Endothelial cell of umbilical vein (primary cell): ENCODE measurements at regions not wholly inside any gene's neighbourhood (a gene's known extent, or its start where the extent isn't known, plus 50 kb on each side); places are given as distances from the start of the nearest gene placed in this dataset.

ENCODE experiments used
- BruUV-seq: library from RNA; stranded (reverse); fragments of 400-500 nt; replicated peaks from 2 replicates; lab custom pipeline; 2021; lab: Mats Ljungman, UMichigan
- CTCF ChIA-PET: fragments of 300-600, 350-600 bp; sonication (Branson Sonifier 250); formaldehyde crosslinking; loops from one replicate; lab custom pipeline; 2021; ENCODE audit warnings: antibody characterized with exemption, inconsistent platforms; lab: Charles Lee
- POLR2A ChIA-PET: fragments of 300-600, 350-600 bp; sonication (Branson Sonifier 250); formaldehyde crosslinking; loops from one replicate; lab custom pipeline; 2021; ENCODE audit warnings: antibody characterized with exemption, inconsistent platforms; lab: Charles Lee
- DNase-seq: peaks from one replicate; pipeline ENCODE4 v3.0.0-alpha.2; 2011; ENCODE audit warnings: low read depth, low spot score
- FAIRE-seq: peaks from 2 replicates; lab custom pipeline; 2011; peaks lifted over from hg19 to GRCh38; lab: Jason Lieb, UNC
- H2AFZ ChIP-seq: 2 replicates; pipeline ENCODE4 v1.6.0; 2012; ENCODE audit warnings: low read depth, low read length, control low read depth, inconsistent platforms
- H3K27ac ChIP-seq: 2 replicates; pipeline ENCODE4 v1.5.1; 2011; ENCODE audit warnings: low read depth, mild to moderate bottlenecking, control low read depth, low read length, moderate library complexity; ENCODE audit not compliant: insufficient read depth
- H3K27me3 ChIP-seq, 2 experiments: 2 replicates each; pipeline versions ENCODE4 v1.6.0 to v1.6.1; 2011; ENCODE audit warnings: low read length in 2 of 2, mixed read lengths in 1 of 2; ENCODE audit not compliant: control insufficient read depth in 2 of 2, insufficient read depth in 2 of 2
- H3K36me3 ChIP-seq, 2 experiments: 2 replicates in 1 of 2; 3 replicates in 1 of 2; pipeline ENCODE4 v1.5.1; 2011; ENCODE audit warnings: low read length in 2 of 2, mild to moderate bottlenecking in 1 of 2, moderate library complexity in 1 of 2; ENCODE audit not compliant: control insufficient read depth in 2 of 2, insufficient read depth in 2 of 2; ENCODE audit errors: extremely low read depth in 1 of 2
- H3K4me1 ChIP-seq: 3 replicates; pipeline ENCODE4 v1.5.1; 2011; ENCODE audit warnings: mild to moderate bottlenecking, low read length; ENCODE audit not compliant: control insufficient read depth, insufficient read depth; ENCODE audit errors: extremely low read depth
- H3K4me2 ChIP-seq: 2 replicates; pipeline ENCODE4 v1.6.1; 2011; ENCODE audit warnings: low read length, control low read depth, mixed read lengths; ENCODE audit not compliant: insufficient read depth
- H3K4me3 ChIP-seq, 3 experiments: fragments of 200-600 bp in 1 of 3; sonication (generic), shearing (Covaris generic) in 1 of 3; replicated peaks in 1 of 3; 2 replicates each; pipeline ENCODE4 v1.5.1; 2011 to 2016; ENCODE audit warnings: control low read depth in 3 of 3, low read length in 3 of 3, mild to moderate bottlenecking in 2 of 3, inconsistent platforms in 1 of 3, low read depth in 1 of 3, moderate library complexity in 1 of 3; ENCODE audit not compliant: insufficient read depth in 1 of 3
- H3K79me2 ChIP-seq: 2 replicates; pipeline ENCODE4 v1.6.0; 2012; ENCODE audit warnings: low read length, inconsistent platforms; ENCODE audit not compliant: control insufficient read depth, insufficient read depth
- H3K9ac ChIP-seq: replicated peaks from 2 replicates; pipeline ENCODE3; 2011; ENCODE audit warnings: low read length, control low read depth; ENCODE audit not compliant: insufficient read depth; ENCODE audit errors: extremely low read depth
- H3K9me1 ChIP-seq: replicated peaks from 3 replicates; pipeline ENCODE4 v1.6.0; 2011; ENCODE audit warnings: mild to moderate bottlenecking, low read length; ENCODE audit not compliant: control insufficient read depth, insufficient read depth; ENCODE audit errors: extremely low read depth
- H3K9me3 ChIP-seq: replicated peaks from 2 replicates; pipeline ENCODE4 v1.5.1; 2012; ENCODE audit warnings: low read length, inconsistent platforms; ENCODE audit not compliant: control insufficient read depth, insufficient read depth
- H4K20me1 ChIP-seq: replicated peaks from 2 replicates; pipeline ENCODE3; 2011; ENCODE audit warnings: mild to moderate bottlenecking, low read length; ENCODE audit not compliant: control insufficient read depth, insufficient read depth; ENCODE audit errors: extremely low read depth
- CTCF ChIP-seq, 2 donors: IDR thresholded peaks; 1 replicate in 1 of 2; 2 replicates in 1 of 2; pipeline ENCODE4 v1.5.1; 2011; ENCODE audit warnings: low read length in 2 of 2, mild to moderate bottlenecking in 2 of 2, moderate library complexity in 2 of 2, control low read depth in 1 of 2, inconsistent platforms in 1 of 2, low read depth in 1 of 2; ENCODE audit not compliant: insufficient read depth in 1 of 2; ENCODE audit errors: extremely low read depth in 1 of 2
- EZH2 ChIP-seq: IDR thresholded peaks from 2 replicates; pipeline ENCODE4 v1.6.1; 2012; ENCODE audit warnings: borderline replicate concordance, low read depth, mild to moderate bottlenecking, moderate library complexity, low read length, inconsistent platforms; ENCODE audit not compliant: severe bottlenecking
- FOS ChIP-seq: IDR thresholded peaks from 2 replicates; pipeline ENCODE4 v1.6.1; 2011; ENCODE audit warnings: mild to moderate bottlenecking, low read length, moderate library complexity, borderline replicate concordance; ENCODE audit not compliant: insufficient read depth
- GATA2 ChIP-seq: IDR thresholded peaks from 2 replicates; pipeline ENCODE4 v1.7.0; 2011; ENCODE audit warnings: low read depth, mild to moderate bottlenecking, moderate library complexity, mixed read lengths, low read length; ENCODE audit not compliant: insufficient read length, insufficient read depth
- JUN ChIP-seq: IDR thresholded peaks from 2 replicates; pipeline ENCODE4 v1.6.1; 2011; ENCODE audit warnings: borderline replicate concordance, low read depth; ENCODE audit not compliant: insufficient read length, insufficient read depth
- MAX ChIP-seq: IDR thresholded peaks from 2 replicates; pipeline ENCODE4 v1.6.1; 2011; ENCODE audit not compliant: insufficient read depth, insufficient read length
- MYC ChIP-seq: IDR thresholded peaks from one replicate; pipeline ENCODE4 v1.6.1; 2011; ENCODE audit warnings: mild to moderate bottlenecking, low read depth, low read length
- POLR2A ChIP-seq: IDR thresholded peaks from 2 replicates; pipeline ENCODE4 v1.6.1; 2012; ENCODE audit warnings: low read depth, mild to moderate bottlenecking, control low read depth, low read length
- POLR2AphosphoS5 ChIP-seq: IDR thresholded peaks from 2 replicates; pipeline ENCODE4 v1.6.1; 2012; ENCODE audit warnings: low read depth, mild to moderate bottlenecking, control low read depth, low read length, moderate library complexity; ENCODE audit not compliant: insufficient read depth
- dilution Hi-C: fragments of 300-500 bp; cut with MboI; formaldehyde crosslinking; loops from one replicate; pipeline ENCODE4 v1.15.0; 2019; ENCODE audit warnings: low sequenced_read_pairs; ENCODE audit not compliant: extremely low pct_ligation_motif_present
- intact Hi-C: fragments of 100-400 bp; cut with micrococcal nuclease; formaldehyde crosslinking; loops from one replicate; pipeline ENCODE4 v1.10.0; 2022

- no peak for FAIRE-seq
Observed at GRCh38 chr15:100778831-100779288, 100.8 kb upstream of the ALDH1A3 start.

More at GRCh38 chr15:100778831-100779288, 100.8 kb upstream of the ALDH1A3 start:
- no TSS peak for BruUV-seq
- no peak for DNase-seq
- no peak overlapping the region for H3K9ac ChIP-seq
- no peak for TF ChIP-seq FOS
- no peak for TF ChIP-seq MAX
- TF ChIP-seq CTCF (IDR thresholded peaks at IDR 0.05; ENCODE audit: extremely low read depth in 1 of 2, insufficient read depth in 1 of 2, low read depth in 1 of 2, low read length in 2 of 2) = no peak
- TF ChIP-seq MYC = no peak
- TF ChIP-seq POLR2A = no peak
- no peak for TF ChIP-seq EZH2
- TF ChIP-seq JUN = no peak
- no peak for TF ChIP-seq POLR2AphosphoS5
- no peak for TF ChIP-seq GATA2
- intact Hi-C loops (no loop called here), dilution Hi-C loops (no loop called here)
- no peak overlapping the region for H3K27ac ChIP-seq
- H3K9me3 ChIP-seq = no peaks in the 10 kb centered on the region
- H3K4me3 ChIP-seq = no peak overlapping the region
- H3K36me3 ChIP-seq = no peaks in the 10 kb centered on the region
- H3K4me1 ChIP-seq = no peaks in the 10 kb centered on the region
- H3K79me2 ChIP-seq = no peaks in the 10 kb centered on the region
- H3K4me2 ChIP-seq = no peak overlapping the region
- no peaks in the 10 kb centered on the region for H3K27me3 ChIP-seq
- ChIA-PET POLR2A (no interaction called here), CTCF (no interaction called here)
- no peaks in the 10 kb centered on the region for H3K9me1 ChIP-seq
- H4K20me1 ChIP-seq = no peaks in the 10 kb centered on the region
- H2AFZ ChIP-seq = no peak overlapping the region
